Stimulated activated CD4-positive, alpha-beta T cell treated with anti-CD3 and anti-CD28 coated beads, Interleukin-12 subunit alpha, Interleukin-12 subunit beta, amount 100 ng/mL, for 24 hours (primary cell): ENCODE measurements at regions not wholly inside any gene's neighbourhood (a gene's known extent, or its start where the extent isn't known, plus 50 kb on each side); places are given as distances from the start of the nearest gene placed in this dataset.
"Not testable (repeated sequence)": the region's sequence is repeated elsewhere in the genome, so short reads cannot be mapped to it uniquely, and the experiment has no call there.

ENCODE experiments used
- DNase-seq, 2 experiments: peaks; one replicate each; pipeline ENCODE4 v3.0.0-alpha.2; 2020; ENCODE audit warnings: low read depth in 2 of 2

- not testable (repeated sequence) for DNase-seq
Observed at GRCh38 chr3:194067327-194067726, 68.6 kb upstream of the HES1 start.

- DNase-seq = no peak
Observed at GRCh38 chr3:194067949-194068362, 68.0 kb upstream of the HES1 start.

GRCh38 chr3:194069421-194070219 lies 66.3 kb upstream of the HES1 start:
- no peak for DNase-seq

- no peak for DNase-seq
Observed at GRCh38 chr3:194070220-194070633, 65.7 kb upstream of the HES1 start.

- peak; percentile 40 to 73 for DNase-seq
Observed at GRCh38 chr3:194070634-194071409, 65.1 kb upstream of the HES1 start.

GRCh38 chr3:194072097-194072428 lies 63.9 kb upstream of the HES1 start:
- DNase-seq = no peak

- DNase-seq = no peak
Observed at GRCh38 chr3:194072691-194073279, 63.2 kb upstream of the HES1 start.

GRCh38 chr3:194073926-194074325 lies 62.0 kb upstream of the HES1 start:
- no peak for DNase-seq

GRCh38 chr3:194075088-194075615 lies 60.8 kb upstream of the HES1 start:
- DNase-seq = no peak

- DNase-seq = no peak
Observed at GRCh38 chr3:194075802-194076460, 60.0 kb upstream of the HES1 start.

GRCh38 chr3:194076475-194076874 lies 59.5 kb upstream of the HES1 start:
- DNase-seq = no peak

- no peak for DNase-seq
Observed at GRCh38 chr3:194077602-194078001, 58.3 kb upstream of the HES1 start.

- DNase-seq = no peak
Observed at GRCh38 chr3:194078045-194078821, 57.7 kb upstream of the HES1 start.

GRCh38 chr3:194079702-194080172 lies 56.2 kb upstream of the HES1 start:
- DNase-seq = no peak

GRCh38 chr3:194080436-194080835 lies 55.5 kb upstream of the HES1 start:
- DNase-seq = no peak

GRCh38 chr3:194080913-194081800 lies 54.8 kb upstream of the HES1 start:
- DNase-seq = no peak

GRCh38 chr3:194081826-194082225 lies 54.1 kb upstream of the HES1 start:
- DNase-seq = no peak

- DNase-seq = no peak
Observed at GRCh38 chr3:194082743-194083636, 53.0 kb upstream of the HES1 start.

- DNase-seq = no peak
Observed at GRCh38 chr3:194083637-194084224, 52.2 kb upstream of the HES1 start.
